Heart left ventricle (tissue), 13 donors: ENCODE measurements at regions not wholly inside any gene's neighbourhood (a gene's known extent, or its start where the extent isn't known, plus 50 kb on each side); places are given as distances from the start of the nearest gene placed in this dataset.

Source experiments
- CTCF ChIP-seq, 12 donors: fragments of 200-600 bp; sonication (generic) in 4 of 12; IDR thresholded peaks; one replicate each; pipeline versions ENCODE4 v1.5.0 to v1.8.0; 2018 to 2022; ENCODE audit warnings: antibody characterized with exemption in 12 of 12, mild to moderate bottlenecking in 5 of 12
- POLR2A ChIP-seq, 2 donors: fragments of 450-650 bp; IDR thresholded peaks; one replicate each; pipeline ENCODE4 v1.6.1; 2017; ENCODE audit warnings: antibody characterized with exemption in 2 of 2, mild to moderate bottlenecking in 2 of 2, moderate library complexity in 2 of 2
- donor health status: ischemic (EF 13 %, LVEDD 7.1; RV severe dilation, severe dysfunction).
- donor health status: DM: no; HTN: yes; CAD: no.
- donor health status: DM: no; HTN: no; CAD: no.
- donor health status: ischemic (EF 25% LVEDD 6.9; RV normal size, moderate dysfunction).
- donor health status: ischemic (EF 25% LVEDD 5.7; RV mildly dilated, moderate dysfunction).
- donor health status: ischemic (EF 35%, LVEDD 5.7; RV mildly dilated, moderate dysfunction).
- donor health status: nonischemic (EF 11% LVEDD 7.7; RV severe dilation, severe dysfunction).
- donor health status: DM: yes; HTN: yes; CAD: no.
- donor health status: PGD.
- donor health status: ischemic (EF 29% LVEDD 5.4; RV normal size, mild dysfunction).
- donor health status: nonischemic (EF 23%, LVEDD 6.1; RV moderate dilation, normal function).

GRCh38 chr20:22403022-22403631, 181.2 kb downstream of the FOXA2 start:
- TF ChIP-seq CTCF (IDR thresholded peaks at IDR 0.05), result no peak
- TF ChIP-seq POLR2A (IDR thresholded peaks at IDR 0.05), result no peak
